Activated T-helper 1 cell treated with anti-CD3 and anti-CD28 coated beads, Interleukin-12 subunit alpha, Interleukin-12 subunit beta, Interleukin-2, Interleukin-4 antibody, amounts not matched to agents 30 ng/mL and 10 ng/mL and 1 ng/mL, durations not matched to agents 14 hours and 24 hours and 36 hours (primary cell): ENCODE measurements at regions not wholly inside any gene's neighbourhood (a gene's known extent, or its start where the extent isn't known, plus 50 kb on each side); places are given as distances from the start of the nearest gene placed in this dataset.

Experiments used
- DNase-seq: peaks from one replicate; pipeline ENCODE4 v3.0.0; 2021; ENCODE audit warnings: low spot score
- H3K27ac Mint-ChIP-seq: one replicate; pipeline ENCODE4 v1.8.0; 2021; ENCODE audit warnings: mild to moderate bottlenecking, mixed read lengths
- H3K27me3 Mint-ChIP-seq: one replicate; pipeline ENCODE4 v1.8.0; 2022; ENCODE audit warnings: mild to moderate bottlenecking, moderate library complexity, mixed read lengths; ENCODE audit not compliant: insufficient read depth
- H3K36me3 Mint-ChIP-seq: one replicate; pipeline ENCODE4 v1.8.0; 2021; ENCODE audit warnings: low read depth, mixed read lengths
- H3K4me1 Mint-ChIP-seq: one replicate; pipeline ENCODE4 v1.8.0; 2021; ENCODE audit warnings: low read depth, mixed read lengths
- H3K4me3 Mint-ChIP-seq: one replicate; pipeline ENCODE4 v1.8.0; 2021; ENCODE audit warnings: mild to moderate bottlenecking, moderate library complexity, mixed read lengths
- H3K9me3 Mint-ChIP-seq: one replicate; pipeline ENCODE4 v1.8.0; 2021; ENCODE audit warnings: mixed read lengths
- intact Hi-C: fragments of 100-400 bp; cut with micrococcal nuclease; formaldehyde crosslinking; loops from one replicate; pipeline ENCODE4 v1.15.1; 2024

GRCh38 chr7:124603066-124603465 lies 162.5 kb downstream of the GPR37 start:
- no peaks in the 10 kb centered on the region for H3K4me1 Mint-ChIP-seq
- no peaks in the 10 kb centered on the region for H3K27me3 Mint-ChIP-seq
- DNase-seq: no peak
- H3K9me3 Mint-ChIP-seq: peaks cover 3% of the 10 kb centered on the region
- intact Hi-C loops: no loop called here
- H3K36me3 Mint-ChIP-seq: no peaks in the 10 kb centered on the region
- H3K27ac Mint-ChIP-seq: no peak overlapping the region
- no peak overlapping the region for H3K4me3 Mint-ChIP-seq

- H3K36me3 Mint-ChIP-seq: no peaks in the 10 kb centered on the region
- H3K9me3 Mint-ChIP-seq: peaks cover 3% of the 10 kb centered on the region
- H3K27me3 Mint-ChIP-seq: no peaks in the 10 kb centered on the region
- H3K27ac Mint-ChIP-seq: no peak overlapping the region
- H3K4me1 Mint-ChIP-seq: no peaks in the 10 kb centered on the region
- no peak for DNase-seq
- H3K4me3 Mint-ChIP-seq: no peak overlapping the region
- intact Hi-C loops: no loop called here
These were observed 168.1 kb downstream of the GPR37 start for GRCh38 chr7:124597509-124597908.

- no peaks in the 10 kb centered on the region for H3K4me1 Mint-ChIP-seq
- H3K4me3 Mint-ChIP-seq: no peak overlapping the region
- peaks cover 3% of the 10 kb centered on the region for H3K9me3 Mint-ChIP-seq
- no peak for DNase-seq
- no peaks in the 10 kb centered on the region for H3K36me3 Mint-ChIP-seq
- H3K27me3 Mint-ChIP-seq: no peaks in the 10 kb centered on the region
- intact Hi-C loops: no loop called here
- H3K27ac Mint-ChIP-seq: no peak overlapping the region
These were observed 168.7 kb downstream of the GPR37 start for GRCh38 chr7:124596881-124597280.

GRCh38 chr7:124590814-124591213 lies 174.8 kb downstream of the GPR37 start:
- Mint-ChIP-seq H3K27ac (no peak overlapping the region), H3K4me1 (no peaks in the 10 kb centered on the region)

GRCh38 chr7:124577256-124577655 lies 188.3 kb downstream of the GPR37 start:
- H3K4me1 Mint-ChIP-seq: no peaks in the 10 kb centered on the region
- no peaks in the 10 kb centered on the region for H3K9me3 Mint-ChIP-seq
- H3K27ac Mint-ChIP-seq: no peak overlapping the region
- no peak for DNase-seq
- no peak overlapping the region for H3K4me3 Mint-ChIP-seq
- no peaks in the 10 kb centered on the region for H3K27me3 Mint-ChIP-seq
- intact Hi-C loops: no loop called here
- no peaks in the 10 kb centered on the region for H3K36me3 Mint-ChIP-seq

More at GRCh38 chr7:124590814-124591213, 174.8 kb downstream of the GPR37 start:
- intact Hi-C loops: no loop called here
- DNase-seq: no peak
- Mint-ChIP-seq H3K9me3 (no peaks in the 10 kb centered on the region), H3K4me3 (no peak overlapping the region), H3K27me3 (no peaks in the 10 kb centered on the region), H3K36me3 (no peaks in the 10 kb centered on the region)

GRCh38 chr7:124575176-124575575 lies 190.4 kb downstream of the GPR37 start:
- Mint-ChIP-seq H3K36me3 (no peaks in the 10 kb centered on the region), H3K27ac (no peak overlapping the region), H3K9me3 (no peaks in the 10 kb centered on the region), H3K4me3 (no peak overlapping the region), H3K27me3 (no peaks in the 10 kb centered on the region), H3K4me1 (no peaks in the 10 kb centered on the region)
- DNase-seq: no peak
- intact Hi-C loops: no loop called here

GRCh38 chr7:124570558-124570957 lies 195.0 kb downstream of the GPR37 start:
- Mint-ChIP-seq H3K27me3 (no peaks in the 10 kb centered on the region), H3K36me3 (no peaks in the 10 kb centered on the region), H3K9me3 (no peaks in the 10 kb centered on the region), H3K4me1 (no peaks in the 10 kb centered on the region), H3K4me3 (no peak overlapping the region), H3K27ac (no peak overlapping the region)
- intact Hi-C loops: no loop called here
- DNase-seq: no peak

GRCh38 chr7:124566583-124566982 lies 199.0 kb downstream of the GPR37 start:
- no peaks in the 10 kb centered on the region for H3K27me3 Mint-ChIP-seq
- intact Hi-C loops: no loop called here

GRCh38 chr7:124557587-124557986 lies 208.0 kb downstream of the GPR37 start:
- no peaks in the 10 kb centered on the region for H3K36me3 Mint-ChIP-seq
- H3K4me1 Mint-ChIP-seq: no peaks in the 10 kb centered on the region
- H3K4me3 Mint-ChIP-seq: no peak overlapping the region
- no peak for DNase-seq
- H3K9me3 Mint-ChIP-seq: no peaks in the 10 kb centered on the region
- H3K27me3 Mint-ChIP-seq: no peaks in the 10 kb centered on the region
- intact Hi-C loops: no loop called here
- no peak overlapping the region for H3K27ac Mint-ChIP-seq

More at GRCh38 chr7:124566583-124566982, 199.0 kb downstream of the GPR37 start:
- DNase-seq: no peak
- Mint-ChIP-seq H3K36me3 (no peaks in the 10 kb centered on the region), H3K27ac (no peak overlapping the region), H3K4me1 (no peaks in the 10 kb centered on the region), H3K4me3 (no peak overlapping the region), H3K9me3 (no peaks in the 10 kb centered on the region)

GRCh38 chr7:124557101-124557500 lies 208.5 kb downstream of the GPR37 start:
- Mint-ChIP-seq H3K4me1 (no peaks in the 10 kb centered on the region), H3K9me3 (no peaks in the 10 kb centered on the region), H3K27ac (no peak overlapping the region), H3K27me3 (no peaks in the 10 kb centered on the region), H3K4me3 (no peak overlapping the region), H3K36me3 (no peaks in the 10 kb centered on the region)
- no peak for DNase-seq
- intact Hi-C loops: no loop called here

GRCh38 chr7:124553502-124553901 lies 212.1 kb downstream of the GPR37 start:
- Mint-ChIP-seq H3K36me3 (no peaks in the 10 kb centered on the region), H3K27me3 (no peaks in the 10 kb centered on the region), H3K9me3 (no peaks in the 10 kb centered on the region), H3K27ac (no peak overlapping the region), H3K4me3 (no peak overlapping the region), H3K4me1 (no peaks in the 10 kb centered on the region)
- no peak for DNase-seq
- intact Hi-C loops: no loop called here

GRCh38 chr7:124552217-124552616 lies 213.4 kb downstream of the GPR37 start:
- Mint-ChIP-seq H3K27ac (no peak overlapping the region), H3K36me3 (no peaks in the 10 kb centered on the region), H3K27me3 (no peaks in the 10 kb centered on the region), H3K4me3 (no peak overlapping the region), H3K9me3 (no peaks in the 10 kb centered on the region), H3K4me1 (no peaks in the 10 kb centered on the region)
- DNase-seq: no peak
- intact Hi-C loops: no loop called here

- no peaks in the 10 kb centered on the region for H3K36me3 Mint-ChIP-seq
- intact Hi-C loops: no loop called here
- H3K27ac Mint-ChIP-seq: no peak overlapping the region
- DNase-seq: no peak
- no peaks in the 10 kb centered on the region for H3K27me3 Mint-ChIP-seq
- no peaks in the 10 kb centered on the region for H3K9me3 Mint-ChIP-seq
- no peak overlapping the region for H3K4me3 Mint-ChIP-seq
- H3K4me1 Mint-ChIP-seq: no peaks in the 10 kb centered on the region
These were observed 215.6 kb downstream of the GPR37 start for GRCh38 chr7:124550036-124550435.

GRCh38 chr7:124542476-124542875 lies 223.1 kb downstream of the GPR37 start:
- Mint-ChIP-seq H3K27ac (no peak overlapping the region), H3K9me3 (no peaks in the 10 kb centered on the region), H3K36me3 (no peaks in the 10 kb centered on the region), H3K27me3 (no peaks in the 10 kb centered on the region), H3K4me1 (no peaks in the 10 kb centered on the region), H3K4me3 (no peak overlapping the region)
- DNase-seq: no peak
- intact Hi-C loops: no loop called here
